ENCODE measurements at regions not wholly inside any gene's neighbourhood (a gene's known extent, or its start where the extent isn't known, plus 50 kb on each side); places are given as distances from the start of the nearest gene placed in this dataset.

DNA sequence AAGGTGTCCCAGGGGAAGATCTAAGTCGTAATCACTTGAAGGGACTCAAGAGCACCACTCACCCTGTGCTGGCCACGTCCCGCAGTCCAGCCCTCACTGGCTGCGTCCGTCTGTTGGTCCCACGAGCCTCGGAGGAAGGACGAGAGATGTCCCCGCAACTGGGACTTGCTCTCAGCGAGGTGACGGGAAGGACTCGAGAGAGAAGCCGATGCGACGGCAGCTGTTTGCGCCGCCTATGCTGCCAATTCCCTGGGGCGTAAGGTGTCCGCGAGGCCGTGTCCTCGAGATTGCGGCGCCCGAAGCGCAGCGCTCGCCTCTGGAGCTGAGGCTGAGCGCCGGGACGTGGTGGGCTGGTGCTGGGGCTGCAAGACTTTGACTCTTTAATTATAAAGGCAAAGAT lies 100.6 kb upstream of the SEMA3E start (continued):
- TF ChIP-seq, protein P1, sequence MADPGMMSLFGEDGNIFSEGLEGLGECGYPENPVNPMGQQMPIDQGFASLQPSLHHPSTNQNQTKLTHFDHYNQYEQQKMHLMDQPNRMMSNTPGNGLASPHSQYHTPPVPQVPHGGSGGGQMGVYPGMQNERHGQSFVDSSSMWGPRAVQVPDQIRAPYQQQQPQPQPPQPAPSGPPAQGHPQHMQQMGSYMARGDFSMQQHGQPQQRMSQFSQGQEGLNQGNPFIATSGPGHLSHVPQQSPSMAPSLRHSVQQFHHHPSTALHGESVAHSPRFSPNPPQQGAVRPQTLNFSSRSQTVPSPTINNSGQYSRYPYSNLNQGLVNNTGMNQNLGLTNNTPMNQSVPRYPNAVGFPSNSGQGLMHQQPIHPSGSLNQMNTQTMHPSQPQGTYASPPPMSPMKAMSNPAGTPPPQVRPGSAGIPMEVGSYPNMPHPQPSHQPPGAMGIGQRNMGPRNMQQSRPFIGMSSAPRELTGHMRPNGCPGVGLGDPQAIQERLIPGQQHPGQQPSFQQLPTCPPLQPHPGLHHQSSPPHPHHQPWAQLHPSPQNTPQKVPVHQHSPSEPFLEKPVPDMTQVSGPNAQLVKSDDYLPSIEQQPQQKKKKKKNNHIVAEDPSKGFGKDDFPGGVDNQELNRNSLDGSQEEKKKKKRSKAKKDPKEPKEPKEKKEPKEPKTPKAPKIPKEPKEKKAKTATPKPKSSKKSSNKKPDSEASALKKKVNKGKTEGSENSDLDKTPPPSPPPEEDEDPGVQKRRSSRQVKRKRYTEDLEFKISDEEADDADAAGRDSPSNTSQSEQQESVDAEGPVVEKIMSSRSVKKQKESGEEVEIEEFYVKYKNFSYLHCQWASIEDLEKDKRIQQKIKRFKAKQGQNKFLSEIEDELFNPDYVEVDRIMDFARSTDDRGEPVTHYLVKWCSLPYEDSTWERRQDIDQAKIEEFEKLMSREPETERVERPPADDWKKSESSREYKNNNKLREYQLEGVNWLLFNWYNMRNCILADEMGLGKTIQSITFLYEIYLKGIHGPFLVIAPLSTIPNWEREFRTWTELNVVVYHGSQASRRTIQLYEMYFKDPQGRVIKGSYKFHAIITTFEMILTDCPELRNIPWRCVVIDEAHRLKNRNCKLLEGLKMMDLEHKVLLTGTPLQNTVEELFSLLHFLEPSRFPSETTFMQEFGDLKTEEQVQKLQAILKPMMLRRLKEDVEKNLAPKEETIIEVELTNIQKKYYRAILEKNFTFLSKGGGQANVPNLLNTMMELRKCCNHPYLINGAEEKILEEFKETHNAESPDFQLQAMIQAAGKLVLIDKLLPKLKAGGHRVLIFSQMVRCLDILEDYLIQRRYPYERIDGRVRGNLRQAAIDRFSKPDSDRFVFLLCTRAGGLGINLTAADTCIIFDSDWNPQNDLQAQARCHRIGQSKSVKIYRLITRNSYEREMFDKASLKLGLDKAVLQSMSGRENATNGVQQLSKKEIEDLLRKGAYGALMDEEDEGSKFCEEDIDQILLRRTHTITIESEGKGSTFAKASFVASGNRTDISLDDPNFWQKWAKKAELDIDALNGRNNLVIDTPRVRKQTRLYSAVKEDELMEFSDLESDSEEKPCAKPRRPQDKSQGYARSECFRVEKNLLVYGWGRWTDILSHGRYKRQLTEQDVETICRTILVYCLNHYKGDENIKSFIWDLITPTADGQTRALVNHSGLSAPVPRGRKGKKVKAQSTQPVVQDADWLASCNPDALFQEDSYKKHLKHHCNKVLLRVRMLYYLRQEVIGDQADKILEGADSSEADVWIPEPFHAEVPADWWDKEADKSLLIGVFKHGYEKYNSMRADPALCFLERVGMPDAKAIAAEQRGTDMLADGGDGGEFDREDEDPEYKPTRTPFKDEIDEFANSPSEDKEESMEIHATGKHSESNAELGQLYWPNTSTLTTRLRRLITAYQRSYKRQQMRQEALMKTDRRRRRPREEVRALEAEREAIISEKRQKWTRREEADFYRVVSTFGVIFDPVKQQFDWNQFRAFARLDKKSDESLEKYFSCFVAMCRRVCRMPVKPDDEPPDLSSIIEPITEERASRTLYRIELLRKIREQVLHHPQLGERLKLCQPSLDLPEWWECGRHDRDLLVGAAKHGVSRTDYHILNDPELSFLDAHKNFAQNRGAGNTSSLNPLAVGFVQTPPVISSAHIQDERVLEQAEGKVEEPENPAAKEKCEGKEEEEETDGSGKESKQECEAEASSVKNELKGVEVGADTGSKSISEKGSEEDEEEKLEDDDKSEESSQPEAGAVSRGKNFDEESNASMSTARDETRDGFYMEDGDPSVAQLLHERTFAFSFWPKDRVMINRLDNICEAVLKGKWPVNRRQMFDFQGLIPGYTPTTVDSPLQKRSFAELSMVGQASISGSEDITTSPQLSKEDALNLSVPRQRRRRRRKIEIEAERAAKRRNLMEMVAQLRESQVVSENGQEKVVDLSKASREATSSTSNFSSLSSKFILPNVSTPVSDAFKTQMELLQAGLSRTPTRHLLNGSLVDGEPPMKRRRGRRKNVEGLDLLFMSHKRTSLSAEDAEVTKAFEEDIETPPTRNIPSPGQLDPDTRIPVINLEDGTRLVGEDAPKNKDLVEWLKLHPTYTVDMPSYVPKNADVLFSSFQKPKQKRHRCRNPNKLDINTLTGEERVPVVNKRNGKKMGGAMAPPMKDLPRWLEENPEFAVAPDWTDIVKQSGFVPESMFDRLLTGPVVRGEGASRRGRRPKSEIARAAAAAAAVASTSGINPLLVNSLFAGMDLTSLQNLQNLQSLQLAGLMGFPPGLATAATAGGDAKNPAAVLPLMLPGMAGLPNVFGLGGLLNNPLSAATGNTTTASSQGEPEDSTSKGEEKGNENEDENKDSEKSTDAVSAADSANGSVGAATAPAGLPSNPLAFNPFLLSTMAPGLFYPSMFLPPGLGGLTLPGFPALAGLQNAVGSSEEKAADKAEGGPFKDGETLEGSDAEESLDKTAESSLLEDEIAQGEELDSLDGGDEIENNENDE (IDR thresholded peaks at IDR 0.05; ENCODE audit: insufficient replicate concordance, low read length) = no peak
- TF ChIP-seq SIX5 (IDR thresholded peaks at IDR 0.05; ENCODE audit: low read depth, low read length) (no peak), POLR2AphosphoS5 (IDR thresholded peaks at IDR 0.05; ENCODE audit: low read depth, low read length) (no peak), YY1 (IDR thresholded peaks at IDR 0.05; ENCODE audit: low read depth, low read length) (no peak), SP4 (IDR thresholded peaks at IDR 0.05; ENCODE audit: low read length) (no peak), RBBP5 (IDR thresholded peaks at IDR 0.05; ENCODE audit: borderline replicate concordance, low read depth, low read length) (no peak), MAFK (IDR thresholded peaks at IDR 0.05; ENCODE audit: low read depth, low read length) (no peak), TAF7 (optimal IDR thresholded peaks at IDR 0.05; ENCODE audit: borderline replicate concordance, low read depth, low read length) (no peak), SP2 (IDR thresholded peaks at IDR 0.05; ENCODE audit: low read length) (no peak), ZNF274 (IDR thresholded peaks at IDR 0.05; ENCODE audit: borderline replicate concordance, extremely low read depth, low read length) (no peak), CBX8 (IDR thresholded peaks at IDR 0.05; ENCODE audit: borderline replicate concordance, low read depth, low read length) (no peak)
- TF ChIP-seq, protein P2, sequence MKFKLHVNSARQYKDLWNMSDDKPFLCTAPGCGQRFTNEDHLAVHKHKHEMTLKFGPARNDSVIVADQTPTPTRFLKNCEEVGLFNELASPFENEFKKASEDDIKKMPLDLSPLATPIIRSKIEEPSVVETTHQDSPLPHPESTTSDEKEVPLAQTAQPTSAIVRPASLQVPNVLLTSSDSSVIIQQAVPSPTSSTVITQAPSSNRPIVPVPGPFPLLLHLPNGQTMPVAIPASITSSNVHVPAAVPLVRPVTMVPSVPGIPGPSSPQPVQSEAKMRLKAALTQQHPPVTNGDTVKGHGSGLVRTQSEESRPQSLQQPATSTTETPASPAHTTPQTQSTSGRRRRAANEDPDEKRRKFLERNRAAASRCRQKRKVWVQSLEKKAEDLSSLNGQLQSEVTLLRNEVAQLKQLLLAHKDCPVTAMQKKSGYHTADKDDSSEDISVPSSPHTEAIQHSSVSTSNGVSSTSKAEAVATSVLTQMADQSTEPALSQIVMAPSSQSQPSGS (IDR thresholded peaks at IDR 0.05; ENCODE audit: low read length) = no peak

Measured in H1 (cell line).